ENCODE measurements at regions not wholly inside any gene's neighbourhood (a gene's known extent, or its start where the extent isn't known, plus 50 kb on each side); places are given as distances from the start of the nearest gene placed in this dataset.

GRCh38 chr9:75228893-75229292 is 140.6 kb downstream of the OSTF1 start:
- TF ChIP-seq EZH2 (IDR thresholded peaks at IDR 0.05; ENCODE audit: borderline replicate concordance, low read length) (no peak), CTCF (conservative IDR thresholded peaks at IDR 0.05 in 1 of 2, IDR thresholded peaks at IDR 0.05 in 1 of 2; ENCODE audit: extremely low read depth in 1 of 2, insufficient read depth in 1 of 2, low read depth in 1 of 2, low read length in 2 of 2) (no peak)
